IMR-90 (cell line): ENCODE measurements at regions not wholly inside any gene's neighbourhood (a gene's known extent, or its start where the extent isn't known, plus 50 kb on each side); places are given as distances from the start of the nearest gene placed in this dataset.

ENCODE experiments used
- ATAC-seq: fragments of 200-7000 bp; cut with Tn5 transposase; 2 replicates; pipeline ENCODE4 v1.9.1; 2020; ENCODE audit warnings: low read depth, mild to moderate bottlenecking, moderate library complexity
- BruUV-seq: library from RNA; stranded (reverse); fragments of 400-500 nt; replicated peaks from 2 replicates; lab custom pipeline; 2021; lab: Mats Ljungman, UMichigan
- CTCF ChIA-PET: fragments of 300-600 bp; formaldehyde crosslinking; extraction: SDS; loops from one replicate; lab custom pipeline; 2021; ENCODE audit warnings: antibody characterized with exemption; lab: Yijun Ruan, JAX
- POLR2A ChIA-PET: fragments of 300-600 bp; sonication (Branson Sonifier 250); formaldehyde crosslinking; loops from one replicate; lab custom pipeline; 2022; ENCODE audit warnings: antibody characterized with exemption; ENCODE audit not compliant: unreplicated experiment; lab: Charles Lee
- DNase-seq: peaks from one replicate; pipeline ENCODE4 v3.0.0; 2013
- H2AFZ ChIP-seq: replicated peaks from 2 replicates; pipeline ENCODE3; 2013; ENCODE audit warnings: low read length, mild to moderate bottlenecking; ENCODE audit not compliant: poor library complexity
- H2AK5ac ChIP-seq: 2 replicates; pipeline ENCODE4 v1.6.1; 2013; ENCODE audit warnings: low read depth, low read length, inconsistent platforms
- H2AK9ac ChIP-seq: replicated peaks from 2 replicates; pipeline ENCODE3; 2013; ENCODE audit warnings: mild to moderate bottlenecking, low read depth, low read length, moderate library complexity; ENCODE audit not compliant: poor library complexity
- H2BK120ac ChIP-seq: 2 replicates; pipeline ENCODE4 v1.6.1; 2013; ENCODE audit warnings: low read depth, low read length, inconsistent platforms
- H2BK15ac ChIP-seq: 3 replicates; pipeline ENCODE4 v1.6.1; 2013; ENCODE audit warnings: low read depth, low read length, inconsistent platforms
- H2BK20ac ChIP-seq: 2 replicates; pipeline ENCODE4 v1.6.1; 2013; ENCODE audit warnings: low read depth, mild to moderate bottlenecking, inconsistent platforms, low read length, moderate library complexity
- H2BK5ac ChIP-seq: 2 replicates; pipeline ENCODE4 v1.6.1; 2013; ENCODE audit warnings: mild to moderate bottlenecking, low read depth, low read length, inconsistent platforms; ENCODE audit not compliant: poor library complexity, severe bottlenecking
- H3K14ac ChIP-seq: replicated peaks from 2 replicates; pipeline ENCODE4 v1.6.1; 2013; ENCODE audit warnings: low read depth, low read length, inconsistent platforms
- H3K18ac ChIP-seq: 2 replicates; pipeline ENCODE4 v1.6.1; 2013; ENCODE audit warnings: low read depth, low read length, control low read depth
- H3K23ac ChIP-seq: 2 replicates; pipeline ENCODE4 v1.6.1; 2013; ENCODE audit warnings: low read depth, low read length, inconsistent platforms
- H3K27ac ChIP-seq: 2 replicates; pipeline ENCODE4 v1.5.1; 2013; ENCODE audit warnings: mild to moderate bottlenecking, control low read depth, low read length; ENCODE audit not compliant: insufficient read depth
- H3K27me3 ChIP-seq: 2 replicates; pipeline ENCODE4 v1.6.1; 2013; ENCODE audit warnings: low read length; ENCODE audit not compliant: control insufficient read depth, insufficient read depth
- H3K36me3 ChIP-seq: 2 replicates; pipeline ENCODE4 v1.6.1; 2013; ENCODE audit warnings: low read length, mixed read lengths; ENCODE audit not compliant: control insufficient read depth, insufficient read depth
- H3K4ac ChIP-seq: 2 replicates; pipeline ENCODE4 v1.6.1; 2013; ENCODE audit warnings: low read depth, low read length, inconsistent platforms
- H3K4me1 ChIP-seq: 2 replicates; pipeline ENCODE4 v1.6.1; 2013; ENCODE audit warnings: low read length, mixed read lengths; ENCODE audit not compliant: control insufficient read depth, insufficient read depth
- H3K4me2 ChIP-seq: 2 replicates; pipeline ENCODE4 v1.6.1; 2013; ENCODE audit warnings: low read depth, mild to moderate bottlenecking, control low read depth, low read length, moderate library complexity
- H3K4me3 ChIP-seq: 2 replicates; pipeline ENCODE4 v1.5.1; 2013; ENCODE audit warnings: low read depth, mild to moderate bottlenecking, control low read depth, low read length, moderate library complexity; ENCODE audit not compliant: insufficient read depth
- H3K56ac ChIP-seq: 2 replicates; pipeline ENCODE4 v1.6.1; 2013; ENCODE audit warnings: low read length, inconsistent platforms; ENCODE audit not compliant: insufficient read depth; ENCODE audit errors: extremely low read depth
- H3K79me1 ChIP-seq, 2 experiments: 2 replicates each; pipeline ENCODE4 v1.6.1; 2013; ENCODE audit warnings: low read length in 2 of 2, inconsistent platforms in 1 of 2, low read depth in 1 of 2
- H3K9ac ChIP-seq: 2 replicates; pipeline ENCODE4 v1.6.1; 2013; ENCODE audit warnings: low read depth, low read length, control low read depth
- H3K9me1 ChIP-seq: 2 replicates; pipeline ENCODE4 v1.6.1; 2013; ENCODE audit warnings: low read length, inconsistent platforms; ENCODE audit not compliant: insufficient read depth
- H3K9me3 ChIP-seq: 2 replicates; pipeline ENCODE4 v1.6.1; 2013; ENCODE audit warnings: low read length; ENCODE audit not compliant: control insufficient read depth, insufficient read depth
- H4K20me1 ChIP-seq: 2 replicates; pipeline ENCODE4 v1.6.1; 2013; ENCODE audit warnings: low read length, inconsistent platforms; ENCODE audit not compliant: insufficient read depth
- H4K5ac ChIP-seq: 2 replicates; pipeline ENCODE4 v1.6.1; 2013; ENCODE audit warnings: mild to moderate bottlenecking, low read depth, low read length, control low read depth
- H4K8ac ChIP-seq, 2 experiments: 2 replicates each; pipeline ENCODE4 v1.6.1; 2013; ENCODE audit warnings: low read depth in 2 of 2, low read length in 2 of 2, control low read depth in 1 of 2, inconsistent platforms in 1 of 2
- H4K91ac ChIP-seq: 2 replicates; pipeline ENCODE4 v1.6.1; 2013; ENCODE audit warnings: low read depth, low read length, inconsistent platforms; ENCODE audit not compliant: insufficient read depth
- BHLHE40 ChIP-seq: fragments of 150-350 bp; IDR thresholded peaks from 2 replicates; pipeline ENCODE4 v1.6.1; 2016; ENCODE audit warnings: mild to moderate bottlenecking, low read depth, low read length
- MAZ ChIP-seq: IDR thresholded peaks from 2 replicates; pipeline ENCODE4 v1.6.1; 2012; ENCODE audit warnings: low read depth, mild to moderate bottlenecking, low read length, improper control_type of control experiment, moderate library complexity, borderline replicate concordance
- MXI1 ChIP-seq: IDR thresholded peaks from 2 replicates; pipeline ENCODE4 v1.6.1; 2012; ENCODE audit warnings: low read depth, mild to moderate bottlenecking, low read length, moderate library complexity, borderline replicate concordance
- NFE2L2 ChIP-seq: fragments of 150-350 bp; IDR thresholded peaks from 2 replicates; pipeline ENCODE4 v1.6.1; 2016; ENCODE audit warnings: low read depth, mild to moderate bottlenecking, low read length
- SMC3 ChIP-seq: fragments of 150-350 bp; IDR thresholded peaks from 2 replicates; pipeline ENCODE4 v1.6.1; 2016; ENCODE audit warnings: low read depth, mild to moderate bottlenecking, antibody characterized with exemption, low read length, moderate library complexity
- dilution Hi-C: fragments of 300-500 bp; cut with HindIII; formaldehyde crosslinking; loops from one replicate; pipeline ENCODE4 v1.14.3; 2018; ENCODE audit warnings: low sequenced_read_pairs; ENCODE audit not compliant: unreplicated experiment
- in situ Hi-C: fragments of 300-500 bp; cut with MboI; formaldehyde crosslinking; loops from 3 replicates; pipeline ENCODE4 v1.14.3; 2019; ENCODE audit warnings: low sequenced_read_pairs, inconsistent platforms, mixed read lengths
- intact Hi-C: fragments of 100-400 bp; cut with micrococcal nuclease; formaldehyde crosslinking; loops from 2 replicates; pipeline ENCODE4 v1.10.0; 2022

DNA sequence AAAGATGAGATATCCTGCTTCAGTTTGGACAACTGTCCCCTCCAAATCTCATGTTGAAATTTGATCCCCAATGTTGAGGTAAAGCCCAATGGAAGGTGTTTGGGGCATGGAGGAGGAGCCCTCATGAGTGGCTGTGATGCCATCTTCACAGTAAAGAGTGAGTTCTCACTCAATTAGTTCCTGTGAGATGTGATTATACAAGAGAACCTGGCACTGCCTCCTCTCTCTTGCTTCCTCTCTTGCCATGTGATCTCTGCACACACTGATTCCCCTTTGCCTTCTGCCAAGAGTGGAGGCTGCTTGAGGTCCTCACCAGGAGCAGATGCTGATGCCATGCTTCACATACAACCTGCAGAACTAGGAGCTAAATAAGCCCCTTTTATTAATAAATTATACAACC lies 86.9 kb downstream of the HSPH1 start:
- Histone ChIP-seq H4K20me1 (no peaks in the 10 kb centered on the region), H3K27me3 (peaks cover 18% of the 10 kb centered on the region), H3K14ac (no peak overlapping the region), H2AK5ac (no peak overlapping the region), H4K5ac (no peak overlapping the region), H3K79me1 (no peaks in the 10 kb centered on the region), H3K56ac (no peak overlapping the region), H2AFZ (no peak overlapping the region), H4K8ac (no peak overlapping the region), H2AK9ac (no peak overlapping the region), H3K4me2 (no peak overlapping the region), H2BK5ac (no peak overlapping the region), H3K4ac (no peak overlapping the region), H3K18ac (no peak overlapping the region), H2BK15ac (no peak overlapping the region), H4K91ac (no peak overlapping the region), H3K9me1 (no peaks in the 10 kb centered on the region), H2BK120ac (no peak overlapping the region), H3K23ac (no peak overlapping the region), H3K36me3 (no peaks in the 10 kb centered on the region), H2BK20ac (no peak overlapping the region), H3K4me1 (no peaks in the 10 kb centered on the region), H3K9me3 (no peaks in the 10 kb centered on the region), H3K27ac (no peak overlapping the region), H3K4me3 (no peak overlapping the region), H3K9ac (no peak overlapping the region)
- DNase-seq (no peak), ATAC-seq (no peak)
- TF ChIP-seq NFE2L2 (no peak), MAZ (no peak), MXI1 (no peak), SMC3 (no peak), BHLHE40 (no peak)
- in situ Hi-C loops (no loop called here), intact Hi-C loops (no loop called here), dilution Hi-C loops (no loop called here)
- CTCF ChIA-PET = interaction anchor here (0.8 kb wide), 1 partner anchor 12 kb away, joined by 3 read pairs; no protein-coding TSS in a partner anchor
- no TSS peak for BruUV-seq
- POLR2A ChIA-PET = no interaction called here
